RWPE2 (cell line): ENCODE measurements at regions not wholly inside any gene's neighbourhood (a gene's known extent, or its start where the extent isn't known, plus 50 kb on each side); places are given as distances from the start of the nearest gene placed in this dataset.

Source experiments
- ATAC-seq: fragments of 200-7000 bp; cut with Tn5 transposase; 3 replicates; pipeline ENCODE4 v1.9.1; 2021; ENCODE audit warnings: low read depth
- DNase-seq: peaks from one replicate; pipeline ENCODE4 v3.0.0-alpha.2; 2020; ENCODE audit warnings: low spot score
- H3K27ac ChIP-seq: fragments of 450-650 bp; 2 replicates; pipeline ENCODE4 v1.5.1; 2017; ENCODE audit warnings: mild to moderate bottlenecking; ENCODE audit not compliant: poor library complexity, severe bottlenecking
- H3K27me3 ChIP-seq: fragments of 250-450 bp; sonication (Bioruptor Pico); 2 replicates; pipeline ENCODE4 v1.5.1; 2021; ENCODE audit warnings: mild to moderate bottlenecking, moderate library complexity; ENCODE audit not compliant: insufficient read depth, poor library complexity, severe bottlenecking
- H3K36me3 ChIP-seq: fragments of 250-450 bp; sonication (Bioruptor Pico); 2 replicates; pipeline ENCODE4 v1.5.1; 2020; ENCODE audit warnings: low read depth, mild to moderate bottlenecking, moderate library complexity
- H3K4me1 ChIP-seq: fragments of 250-450 bp; sonication (Bioruptor Pico); 2 replicates; pipeline ENCODE4 v1.5.1; 2021; ENCODE audit warnings: mild to moderate bottlenecking, moderate library complexity; ENCODE audit not compliant: insufficient read depth, poor library complexity, severe bottlenecking
- H3K4me3 ChIP-seq: fragments of 250-450 bp; sonication (Bioruptor Pico); 2 replicates; pipeline ENCODE4 v1.5.1; 2021; ENCODE audit warnings: mild to moderate bottlenecking, moderate library complexity; ENCODE audit not compliant: severe bottlenecking
- H3K9me3 ChIP-seq: fragments of 250-450 bp; sonication (Bioruptor Pico); 2 replicates; pipeline ENCODE4 v1.5.1; 2021; ENCODE audit warnings: mild to moderate bottlenecking, moderate library complexity; ENCODE audit not compliant: severe bottlenecking
- TF ChIP-seq, protein P1 (sequence below): fragments of 450-650 bp; IDR thresholded peaks from one replicate; pipeline ENCODE4 v1.5.1; 2017; ENCODE audit warnings: mild to moderate bottlenecking, moderate library complexity; ENCODE audit not compliant: poor library complexity, severe bottlenecking

DNA sequence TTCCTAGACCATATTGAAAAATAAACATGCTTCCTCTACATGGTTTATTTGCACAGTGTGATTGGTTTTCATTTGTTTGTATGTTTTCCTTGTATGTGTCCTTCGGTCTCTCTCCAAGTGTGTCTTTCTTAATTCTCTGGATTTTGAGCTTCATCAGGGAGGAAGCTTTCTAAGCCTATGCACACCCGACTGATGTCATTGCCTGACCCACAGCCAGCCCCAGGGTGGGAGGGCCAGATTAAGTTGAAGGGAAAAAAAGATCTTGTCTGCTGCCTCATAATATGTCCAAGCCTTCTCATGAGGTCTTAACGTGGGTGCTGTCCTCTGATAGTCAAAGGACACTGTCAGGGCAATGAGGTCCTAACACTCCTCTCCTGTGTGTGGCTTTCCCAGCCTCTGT, 115.2 kb downstream of the MARCHF4 start:
- no peaks in the 10 kb centered on the region for H3K27me3 ChIP-seq
- H3K9me3 ChIP-seq, result no peaks in the 10 kb centered on the region
- TF ChIP-seq, protein P1, sequence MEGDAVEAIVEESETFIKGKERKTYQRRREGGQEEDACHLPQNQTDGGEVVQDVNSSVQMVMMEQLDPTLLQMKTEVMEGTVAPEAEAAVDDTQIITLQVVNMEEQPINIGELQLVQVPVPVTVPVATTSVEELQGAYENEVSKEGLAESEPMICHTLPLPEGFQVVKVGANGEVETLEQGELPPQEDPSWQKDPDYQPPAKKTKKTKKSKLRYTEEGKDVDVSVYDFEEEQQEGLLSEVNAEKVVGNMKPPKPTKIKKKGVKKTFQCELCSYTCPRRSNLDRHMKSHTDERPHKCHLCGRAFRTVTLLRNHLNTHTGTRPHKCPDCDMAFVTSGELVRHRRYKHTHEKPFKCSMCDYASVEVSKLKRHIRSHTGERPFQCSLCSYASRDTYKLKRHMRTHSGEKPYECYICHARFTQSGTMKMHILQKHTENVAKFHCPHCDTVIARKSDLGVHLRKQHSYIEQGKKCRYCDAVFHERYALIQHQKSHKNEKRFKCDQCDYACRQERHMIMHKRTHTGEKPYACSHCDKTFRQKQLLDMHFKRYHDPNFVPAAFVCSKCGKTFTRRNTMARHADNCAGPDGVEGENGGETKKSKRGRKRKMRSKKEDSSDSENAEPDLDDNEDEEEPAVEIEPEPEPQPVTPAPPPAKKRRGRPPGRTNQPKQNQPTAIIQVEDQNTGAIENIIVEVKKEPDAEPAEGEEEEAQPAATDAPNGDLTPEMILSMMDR, result no peak
- no peaks in the 10 kb centered on the region for H3K36me3 ChIP-seq
- H3K27ac ChIP-seq, result no peak overlapping the region
- no peak for DNase-seq
- H3K4me1 ChIP-seq, result no peaks in the 10 kb centered on the region
- no peak overlapping the region for H3K4me3 ChIP-seq
- no peak for ATAC-seq
